ENCODE measurements at regions not wholly inside any gene's neighbourhood (a gene's known extent, or its start where the extent isn't known, plus 50 kb on each side); places are given as distances from the start of the nearest gene placed in this dataset.

DNA sequence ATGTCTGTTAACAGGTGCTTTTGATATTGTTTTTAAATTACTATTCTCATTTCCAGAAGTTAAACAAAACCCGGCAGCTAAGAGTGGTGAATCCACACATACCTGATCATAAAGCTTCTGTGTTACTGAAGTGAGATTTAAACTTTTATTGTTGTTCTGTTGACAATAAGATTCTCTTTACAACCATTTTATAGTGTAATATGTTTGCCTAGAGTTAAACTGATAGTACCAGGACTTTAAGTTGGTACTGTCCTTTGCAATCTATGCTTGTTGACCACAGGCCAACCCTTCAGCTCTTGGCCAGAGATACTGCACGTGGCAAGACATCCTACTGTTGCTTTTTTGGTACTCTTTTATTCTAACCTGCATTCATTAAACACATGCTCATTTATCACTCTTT lies 806.2 kb downstream of the MTRR start:
- no peak for TF ChIP-seq U2AF1 (optimal IDR thresholded peaks at IDR 0.05; ENCODE audit: low read depth, low read length)
- no peak for TF ChIP-seq ZNF253 (CRISPR knock-in tag; IDR thresholded peaks at IDR 0.05; ENCODE audit: borderline replicate concordance)
- no peak for TF ChIP-seq PHF20 (CRISPR knock-in tag; IDR thresholded peaks at IDR 0.05)
- TF ChIP-seq GATAD1 (CRISPR knock-in tag; IDR thresholded peaks at IDR 0.05): no peak
- TF ChIP-seq, protein P1, sequence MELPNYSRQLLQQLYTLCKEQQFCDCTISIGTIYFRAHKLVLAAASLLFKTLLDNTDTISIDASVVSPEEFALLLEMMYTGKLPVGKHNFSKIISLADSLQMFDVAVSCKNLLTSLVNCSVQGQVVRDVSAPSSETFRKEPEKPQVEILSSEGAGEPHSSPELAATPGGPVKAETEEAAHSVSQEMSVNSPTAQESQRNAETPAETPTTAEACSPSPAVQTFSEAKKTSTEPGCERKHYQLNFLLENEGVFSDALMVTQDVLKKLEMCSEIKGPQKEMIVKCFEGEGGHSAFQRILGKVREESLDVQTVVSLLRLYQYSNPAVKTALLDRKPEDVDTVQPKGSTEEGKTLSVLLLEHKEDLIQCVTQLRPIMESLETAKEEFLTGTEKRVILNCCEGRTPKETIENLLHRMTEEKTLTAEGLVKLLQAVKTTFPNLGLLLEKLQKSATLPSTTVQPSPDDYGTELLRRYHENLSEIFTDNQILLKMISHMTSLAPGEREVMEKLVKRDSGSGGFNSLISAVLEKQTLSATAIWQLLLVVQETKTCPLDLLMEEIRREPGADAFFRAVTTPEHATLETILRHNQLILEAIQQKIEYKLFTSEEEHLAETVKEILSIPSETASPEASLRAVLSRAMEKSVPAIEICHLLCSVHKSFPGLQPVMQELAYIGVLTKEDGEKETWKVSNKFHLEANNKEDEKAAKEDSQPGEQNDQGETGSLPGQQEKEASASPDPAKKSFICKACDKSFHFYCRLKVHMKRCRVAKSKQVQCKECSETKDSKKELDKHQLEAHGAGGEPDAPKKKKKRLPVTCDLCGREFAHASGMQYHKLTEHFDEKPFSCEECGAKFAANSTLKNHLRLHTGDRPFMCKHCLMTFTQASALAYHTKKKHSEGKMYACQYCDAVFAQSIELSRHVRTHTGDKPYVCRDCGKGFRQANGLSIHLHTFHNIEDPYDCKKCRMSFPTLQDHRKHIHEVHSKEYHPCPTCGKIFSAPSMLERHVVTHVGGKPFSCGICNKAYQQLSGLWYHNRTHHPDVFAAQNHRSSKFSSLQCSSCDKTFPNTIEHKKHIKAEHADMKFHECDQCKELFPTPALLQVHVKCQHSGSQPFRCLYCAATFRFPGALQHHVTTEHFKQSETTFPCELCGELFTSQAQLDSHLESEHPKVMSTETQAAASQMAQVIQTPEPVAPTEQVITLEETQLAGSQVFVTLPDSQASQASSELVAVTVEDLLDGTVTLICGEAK (IDR thresholded peaks at IDR 0.05): no peak
- TF ChIP-seq, protein P1 (CRISPR knock-in tag; IDR thresholded peaks at IDR 0.05): no peak
- no peak for TF ChIP-seq ZNF766 (CRISPR knock-in tag; IDR thresholded peaks at IDR 0.05; ENCODE audit: borderline replicate concordance)
- TF ChIP-seq ZNF350 (CRISPR knock-in tag; IDR thresholded peaks at IDR 0.05; ENCODE audit: borderline replicate concordance, low read depth): no peak
- TF ChIP-seq, protein P2, sequence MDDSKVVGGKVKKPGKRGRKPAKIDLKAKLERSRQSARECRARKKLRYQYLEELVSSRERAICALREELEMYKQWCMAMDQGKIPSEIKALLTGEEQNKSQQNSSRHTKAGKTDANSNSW (CRISPR knock-in tag; IDR thresholded peaks at IDR 0.05; ENCODE audit: borderline replicate concordance): no peak
- TF ChIP-seq ASH2L (IDR thresholded peaks at IDR 0.05; ENCODE audit: insufficient read length, low read depth, low read length): no peak
- no peak for TF ChIP-seq SP2 (CRISPR knock-in tag; IDR thresholded peaks at IDR 0.05)
- TF ChIP-seq, protein P3, sequence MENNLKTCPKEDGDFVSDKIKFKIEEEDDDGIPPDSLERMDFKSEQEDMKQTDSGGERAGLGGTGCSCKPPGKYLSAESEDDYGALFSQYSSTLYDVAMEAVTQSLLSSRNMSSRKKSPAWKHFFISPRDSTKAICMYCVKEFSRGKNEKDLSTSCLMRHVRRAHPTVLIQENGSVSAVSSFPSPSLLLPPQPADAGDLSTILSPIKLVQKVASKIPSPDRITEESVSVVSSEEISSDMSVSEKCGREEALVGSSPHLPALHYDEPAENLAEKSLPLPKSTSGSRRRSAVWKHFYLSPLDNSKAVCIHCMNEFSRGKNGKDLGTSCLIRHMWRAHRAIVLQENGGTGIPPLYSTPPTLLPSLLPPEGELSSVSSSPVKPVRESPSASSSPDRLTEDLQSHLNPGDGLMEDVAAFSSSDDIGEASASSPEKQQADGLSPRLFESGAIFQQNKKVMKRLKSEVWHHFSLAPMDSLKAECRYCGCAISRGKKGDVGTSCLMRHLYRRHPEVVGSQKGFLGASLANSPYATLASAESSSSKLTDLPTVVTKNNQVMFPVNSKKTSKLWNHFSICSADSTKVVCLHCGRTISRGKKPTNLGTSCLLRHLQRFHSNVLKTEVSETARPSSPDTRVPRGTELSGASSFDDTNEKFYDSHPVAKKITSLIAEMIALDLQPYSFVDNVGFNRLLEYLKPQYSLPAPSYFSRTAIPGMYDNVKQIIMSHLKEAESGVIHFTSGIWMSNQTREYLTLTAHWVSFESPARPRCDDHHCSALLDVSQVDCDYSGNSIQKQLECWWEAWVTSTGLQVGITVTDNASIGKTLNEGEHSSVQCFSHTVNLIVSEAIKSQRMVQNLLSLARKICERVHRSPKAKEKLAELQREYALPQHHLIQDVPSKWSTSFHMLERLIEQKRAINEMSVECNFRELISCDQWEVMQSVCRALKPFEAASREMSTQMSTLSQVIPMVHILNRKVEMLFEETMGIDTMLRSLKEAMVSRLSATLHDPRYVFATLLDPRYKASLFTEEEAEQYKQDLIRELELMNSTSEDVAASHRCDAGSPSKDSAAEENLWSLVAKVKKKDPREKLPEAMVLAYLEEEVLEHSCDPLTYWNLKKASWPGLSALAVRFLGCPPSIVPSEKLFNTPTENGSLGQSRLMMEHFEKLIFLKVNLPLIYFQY (CRISPR knock-in tag; IDR thresholded peaks at IDR 0.05; ENCODE audit: borderline replicate concordance): no peak
- TF ChIP-seq PHB2 (IDR thresholded peaks at IDR 0.05; ENCODE audit: partially characterized antibody): no peak
